Hypothalamus (tissue), 51 donors: ENCODE measurements at regions not wholly inside any gene's neighbourhood (a gene's known extent, or its start where the extent isn't known, plus 50 kb on each side); places are given as distances from the start of the nearest gene placed in this dataset.

Experiments
- DNase-seq, 51 donors: peaks; one replicate each; lab custom pipeline; 2025; lab: John Stamatoyannopoulos, UW

DNA sequence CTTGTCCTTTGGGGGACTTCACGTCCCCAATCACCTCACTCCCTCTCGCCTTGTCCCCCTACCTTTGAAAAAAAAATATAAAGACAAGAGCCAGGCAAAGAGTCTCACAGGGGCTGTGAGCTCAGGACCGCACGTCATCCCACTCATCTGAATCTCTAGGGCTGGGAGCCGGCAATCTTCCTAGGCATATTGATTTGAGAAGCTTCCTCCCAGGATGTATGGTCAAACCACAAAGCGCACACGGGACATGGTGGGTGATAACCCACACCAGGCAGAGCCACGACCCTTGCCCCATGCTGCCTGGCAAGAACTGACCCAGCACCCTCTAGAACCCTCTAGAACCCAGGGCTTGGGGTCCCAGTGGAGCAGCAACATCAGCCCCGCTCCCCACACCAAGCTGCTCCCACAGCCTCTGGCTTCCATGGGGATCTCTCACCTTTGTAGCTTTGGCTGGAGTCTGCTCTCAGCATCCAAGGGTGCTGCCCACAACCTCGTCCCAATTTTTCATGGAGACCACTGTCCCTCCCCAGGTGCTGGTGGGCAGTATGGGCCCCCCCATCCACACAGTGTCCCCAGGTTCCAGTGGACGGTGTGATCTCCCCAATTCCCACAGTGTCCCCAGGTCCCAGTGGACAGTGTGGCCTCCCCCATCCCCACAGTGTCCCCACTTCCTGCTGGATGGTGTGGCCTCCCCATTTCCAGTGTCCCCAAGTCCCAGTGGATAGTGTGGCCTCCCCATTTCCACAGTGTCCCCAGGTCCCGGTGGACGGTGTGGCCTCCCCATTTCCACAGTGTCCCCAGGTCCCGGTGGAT lies 85.2 kb upstream of the FGF3 start:
- no peak for DNase-seq

DNA sequence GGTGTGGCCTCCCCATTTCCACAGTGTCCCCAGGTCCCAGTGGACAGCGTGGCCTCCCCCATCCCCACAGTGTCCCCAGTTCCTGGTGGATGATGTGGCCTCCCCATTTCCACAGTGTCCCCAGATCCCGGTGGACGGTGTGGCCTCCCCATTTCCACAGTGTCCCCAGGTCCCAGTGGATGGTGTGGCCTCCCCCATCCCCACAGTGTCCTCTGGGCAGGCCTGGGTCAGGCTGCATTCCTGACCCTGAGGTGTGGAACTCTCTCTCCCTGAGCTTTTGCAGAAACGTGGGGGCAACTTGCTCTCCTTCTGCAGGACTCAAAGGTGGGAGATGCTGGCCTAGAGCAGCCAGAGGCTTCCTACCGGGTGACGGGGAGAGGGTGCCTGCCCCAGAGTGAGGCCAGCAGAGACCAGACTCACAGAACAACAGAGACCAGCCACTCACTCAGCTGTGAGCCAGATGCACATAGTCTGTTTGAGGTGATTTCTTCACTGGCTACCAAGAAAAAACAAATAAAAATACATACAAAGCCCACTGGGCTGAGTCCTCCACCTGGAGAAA lies 85.8 kb upstream of the FGF3 start:
- DNase-seq, result no peak

DNA sequence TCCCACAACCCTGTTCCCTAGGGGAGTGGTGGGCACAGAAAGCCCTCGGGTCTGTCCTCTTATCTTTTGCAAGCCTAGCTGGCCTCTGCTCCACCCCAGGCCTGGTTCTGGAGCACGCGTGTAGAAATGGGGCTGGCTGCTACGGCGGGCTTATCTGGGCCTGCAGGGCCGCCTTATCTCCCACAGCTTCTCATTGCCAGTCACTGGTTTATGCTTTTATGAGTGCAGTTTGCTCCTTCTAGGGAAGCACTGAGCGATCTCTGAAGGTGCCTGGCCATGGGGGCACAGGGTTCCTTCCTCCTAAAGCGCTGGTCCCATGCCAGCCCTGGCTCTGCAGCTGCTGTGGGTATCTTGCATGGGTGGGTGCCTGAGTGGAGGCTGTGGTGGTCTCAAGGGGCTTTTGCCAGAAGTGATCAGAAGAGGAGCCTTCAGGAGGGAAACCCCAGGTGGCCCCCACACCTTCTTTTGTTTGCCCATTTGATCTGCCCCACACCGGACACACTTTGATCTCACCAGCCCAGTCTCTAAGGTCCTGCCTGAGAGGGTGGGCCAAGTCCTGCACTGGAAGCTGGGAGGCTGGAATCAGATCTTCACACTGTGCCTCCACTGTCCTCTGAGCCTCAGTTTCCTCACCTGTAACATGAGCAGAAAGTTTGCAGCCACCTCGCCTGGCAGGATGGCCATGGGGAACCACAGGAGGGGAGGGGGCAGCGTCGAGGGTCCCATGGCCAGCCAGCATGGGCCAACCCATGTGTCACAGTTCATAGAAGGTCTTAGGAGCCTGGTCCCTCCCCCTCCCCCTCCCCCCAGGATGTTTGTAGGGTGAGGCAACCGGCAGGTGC lies 86.6 kb upstream of the FGF3 start:
- no peak for DNase-seq

GRCh38 chr11:69906453-69906907 lies 87.3 kb upstream of the FGF3 start:
- no peak for DNase-seq

GRCh38 chr11:69907611-69908010 lies 88.4 kb upstream of the FGF3 start:
- no peak for DNase-seq

GRCh38 chr11:69908511-69909220 lies 89.5 kb upstream of the FGF3 start:
- no peak for DNase-seq

DNA sequence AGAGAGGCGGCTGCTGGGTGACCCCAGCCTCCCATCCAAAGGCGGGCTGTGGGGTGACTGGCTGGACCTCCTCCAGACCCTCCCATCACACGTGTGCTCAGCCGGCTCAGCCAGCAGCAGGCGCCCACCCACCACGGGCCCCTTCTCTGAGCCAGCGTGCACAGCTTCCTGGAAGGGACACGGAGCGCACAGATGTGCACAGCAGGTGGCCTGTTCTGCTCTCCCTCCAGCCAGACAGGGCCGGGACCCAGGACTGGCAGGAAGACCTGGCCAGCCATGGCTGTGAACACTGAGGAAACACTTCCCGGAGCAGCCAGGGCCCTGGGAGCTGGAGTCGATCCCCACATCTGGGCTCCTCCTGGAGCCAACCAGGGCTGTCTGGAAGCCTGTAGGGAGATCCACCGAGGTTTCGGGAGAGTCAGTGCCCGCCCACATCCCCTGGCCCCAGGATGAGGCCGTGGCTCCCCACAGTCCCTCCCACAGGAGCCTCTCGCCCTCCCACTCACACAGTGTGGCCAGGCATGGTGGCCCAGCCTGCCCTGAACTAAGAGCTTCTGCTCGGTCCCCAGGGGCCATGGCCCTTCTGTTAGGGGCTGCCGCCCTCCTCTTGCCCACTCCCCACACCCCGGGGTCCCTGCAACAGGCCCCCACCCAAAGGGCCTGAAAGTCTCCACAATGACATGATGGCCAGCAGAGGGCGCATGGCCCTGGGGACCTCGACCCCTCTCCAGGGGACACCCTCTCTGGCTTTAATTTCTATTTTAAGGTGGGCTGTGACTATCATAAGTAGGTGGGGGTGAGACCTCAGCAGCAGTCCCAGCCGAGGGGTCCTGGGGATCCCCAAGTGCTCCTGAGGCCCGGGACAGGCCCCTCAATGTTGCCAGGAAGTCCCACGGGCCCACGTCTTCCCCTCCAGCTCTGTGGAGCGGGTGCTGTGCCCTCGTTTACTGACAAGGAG lies 90.6 kb upstream of the FGF3 start:
- DNase-seq, result no peak

- no peak for DNase-seq
These were observed 91.5 kb upstream of the FGF3 start for GRCh38 chr11:69910519-69911309.

DNA sequence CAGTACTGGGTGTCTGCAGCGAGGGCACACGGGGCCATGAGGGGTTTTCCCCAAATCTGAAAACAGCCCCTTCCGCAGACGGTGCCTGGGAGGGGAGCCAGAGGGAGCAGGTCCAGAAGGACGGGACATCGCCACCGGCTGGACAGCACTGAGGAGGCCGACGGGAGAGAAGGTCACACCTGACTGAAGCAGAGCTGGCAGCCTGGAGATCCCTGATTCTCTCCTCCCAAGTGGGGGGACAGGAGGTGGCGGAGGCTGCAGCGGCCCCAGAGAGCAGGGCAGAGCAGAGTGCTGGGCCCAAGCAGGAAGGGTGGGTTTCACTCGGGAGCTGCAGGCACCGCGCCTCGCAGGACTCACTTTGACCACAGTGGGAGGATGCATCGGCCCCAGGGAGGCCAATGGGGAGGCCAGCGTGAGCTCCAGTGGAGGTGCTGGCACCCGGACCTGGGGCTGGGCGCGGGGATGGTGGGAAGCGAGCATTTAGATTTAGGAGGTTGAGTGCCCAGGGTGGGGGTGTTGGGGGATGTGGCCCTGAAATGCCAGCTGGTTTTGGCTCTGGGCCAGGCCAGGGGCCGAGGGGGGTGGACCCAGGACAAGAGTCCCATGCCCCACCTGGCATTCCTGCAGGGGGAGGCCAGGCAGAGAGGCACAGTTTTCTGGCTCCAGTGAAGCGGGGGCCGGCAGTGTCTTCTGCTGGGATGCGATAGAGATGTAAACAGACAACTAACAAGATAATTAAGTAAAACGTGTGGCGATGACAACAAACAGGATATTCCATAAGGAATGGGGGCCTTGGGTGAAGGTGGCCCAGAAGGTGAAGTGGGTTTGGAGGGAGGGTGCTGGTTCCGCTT lies 92.3 kb upstream of the FGF3 start:
- DNase-seq, result no peak

- DNase-seq, result no peak
These were observed 93.1 kb upstream of the FGF3 start for GRCh38 chr11:69912161-69912910.

GRCh38 chr11:69912911-69913451 lies 93.8 kb upstream of the FGF3 start:
- DNase-seq, result peak in 5 of 51 donors; percentile 4 to 16 (median 7)

- no peak for DNase-seq
These were observed 94.5 kb upstream of the FGF3 start for GRCh38 chr11:69913591-69914285.

DNA sequence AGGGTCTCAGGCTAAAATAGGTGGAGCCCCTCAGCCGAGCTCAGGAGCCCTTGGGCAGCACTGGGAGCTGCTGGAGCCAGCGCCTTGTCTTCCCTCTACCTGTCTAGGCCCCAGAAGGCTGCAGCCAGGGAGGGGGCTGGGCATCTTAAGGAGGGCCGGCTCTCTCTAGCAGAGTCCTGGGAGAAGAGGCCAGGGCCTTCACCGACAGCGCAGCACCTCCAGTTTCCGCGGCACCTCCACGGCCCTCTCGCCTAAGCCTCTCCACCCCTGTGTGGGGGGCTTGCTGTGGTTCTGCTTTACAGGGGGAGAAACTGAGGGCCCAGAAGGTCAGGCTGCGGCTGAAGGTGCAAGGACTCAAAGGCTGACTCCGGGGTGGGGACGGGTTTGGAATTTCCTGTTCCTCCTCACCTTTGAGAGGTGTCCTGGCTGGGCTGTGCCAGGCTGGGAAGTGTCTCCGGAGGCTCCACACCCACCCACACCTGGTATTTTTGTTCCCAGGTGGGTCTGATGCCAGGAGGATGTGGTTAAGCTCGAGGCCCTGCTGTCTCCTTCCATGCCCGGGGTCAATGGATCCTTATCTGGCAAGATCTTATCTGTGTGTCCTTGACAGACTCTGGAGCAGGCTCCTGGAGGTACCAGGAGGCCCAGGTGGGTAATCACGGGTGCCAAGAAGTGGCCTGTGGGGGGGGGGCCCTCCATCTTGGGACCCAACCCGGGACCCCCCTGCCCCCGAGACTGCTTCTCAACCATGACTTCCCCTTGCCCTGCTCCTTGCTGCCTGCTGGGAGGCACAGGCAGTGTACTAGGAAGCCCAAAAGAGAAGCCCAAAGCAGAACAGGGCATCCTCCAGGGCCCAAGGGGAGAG lies 95.3 kb upstream of the FGF3 start:
- no peak for DNase-seq

DNA sequence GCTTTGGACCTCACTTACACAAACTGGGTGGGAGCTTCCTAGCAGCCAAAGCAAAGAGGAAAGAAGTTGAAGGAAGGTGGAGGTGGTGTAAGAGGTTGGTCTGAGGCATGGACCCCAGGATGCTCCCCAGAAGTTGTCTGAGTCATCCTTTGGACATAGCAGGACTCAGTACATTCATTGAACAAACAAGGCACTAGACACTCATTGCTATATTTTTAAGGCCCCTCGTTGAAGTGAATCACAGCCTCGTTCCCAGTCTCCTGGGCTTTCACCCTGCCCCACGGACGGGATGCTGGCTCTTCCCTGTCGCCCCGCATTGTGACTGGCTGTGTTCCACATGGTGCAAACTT lies 95.9 kb upstream of the FGF3 start:
- DNase-seq, result no peak

DNA sequence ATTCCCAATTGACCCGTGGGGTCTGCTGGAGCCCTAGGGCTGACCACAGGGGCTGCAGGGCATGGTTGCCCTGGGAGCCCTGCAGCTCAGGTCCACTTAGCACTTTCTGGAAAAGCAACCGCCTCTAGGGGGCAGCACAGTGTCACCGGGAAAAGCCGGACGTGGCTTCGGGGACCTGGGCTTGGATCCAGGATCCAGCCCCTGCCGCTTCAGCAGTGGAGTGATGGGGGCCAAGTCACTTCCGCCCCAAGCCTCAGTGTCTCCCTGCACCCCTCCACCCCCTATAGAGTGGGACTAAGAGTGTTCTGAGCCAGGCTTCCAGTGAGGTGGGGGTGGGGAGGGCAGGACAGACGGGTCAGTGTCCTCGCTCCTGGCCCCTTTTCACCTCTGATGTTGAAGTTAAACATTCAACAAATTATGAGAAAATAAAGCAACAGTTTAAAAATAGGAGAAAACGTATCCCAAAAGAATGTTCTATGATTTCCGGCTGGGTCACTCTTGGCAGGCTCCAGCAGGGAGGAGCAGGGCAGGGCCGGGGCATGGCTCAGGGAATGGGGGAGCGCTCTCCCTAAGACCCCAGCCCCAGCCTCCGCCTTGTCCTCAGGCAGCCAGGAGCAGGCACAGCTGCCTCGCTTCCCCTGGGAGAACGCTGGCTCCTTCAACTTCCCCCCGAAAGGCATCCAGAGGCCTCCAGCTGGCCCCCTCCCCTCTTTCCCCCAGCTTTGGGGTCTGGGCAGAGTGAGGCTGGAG lies 96.5 kb upstream of the FGF3 start:
- DNase-seq, result peak in 31 of 51 donors; percentile 5 to 61 (median 25)
